ENCODE measurements at regions not wholly inside any gene's neighbourhood (a gene's known extent, or its start where the extent isn't known, plus 50 kb on each side); places are given as distances from the start of the nearest gene placed in this dataset.
"Not testable (repeated sequence)": the region's sequence is repeated elsewhere in the genome, so short reads cannot be mapped to it uniquely, and the experiment has no call there.

DNA sequence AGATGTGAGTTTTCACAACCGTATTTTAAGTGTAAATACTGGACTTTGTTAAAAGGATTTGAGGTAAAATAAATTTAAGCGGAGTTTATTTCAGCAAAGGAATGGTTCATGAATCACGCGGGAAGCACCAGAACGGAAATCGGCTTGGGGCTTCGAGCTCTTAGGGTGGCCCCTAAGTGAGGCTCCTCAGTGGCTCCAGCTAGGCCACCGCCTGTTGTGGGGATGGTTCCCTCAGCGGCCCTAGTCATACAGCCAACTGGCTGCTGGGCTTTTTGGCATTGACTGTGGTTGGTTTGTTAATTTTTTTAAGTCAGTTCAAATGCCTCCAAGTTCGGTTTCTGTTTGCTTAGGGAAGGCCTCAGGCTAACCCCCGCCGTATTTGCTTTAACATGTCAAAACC is 198.0 kb downstream of the LMLN start:
- not testable (repeated sequence) for TF ChIP-seq EZH2 (IDR thresholded peaks at IDR 0.05; ENCODE audit: borderline replicate concordance, insufficient read depth, low read length, poor library complexity, severe bottlenecking); POLR2AphosphoS5 (IDR thresholded peaks at IDR 0.05)
- TF ChIP-seq, protein P1, sequence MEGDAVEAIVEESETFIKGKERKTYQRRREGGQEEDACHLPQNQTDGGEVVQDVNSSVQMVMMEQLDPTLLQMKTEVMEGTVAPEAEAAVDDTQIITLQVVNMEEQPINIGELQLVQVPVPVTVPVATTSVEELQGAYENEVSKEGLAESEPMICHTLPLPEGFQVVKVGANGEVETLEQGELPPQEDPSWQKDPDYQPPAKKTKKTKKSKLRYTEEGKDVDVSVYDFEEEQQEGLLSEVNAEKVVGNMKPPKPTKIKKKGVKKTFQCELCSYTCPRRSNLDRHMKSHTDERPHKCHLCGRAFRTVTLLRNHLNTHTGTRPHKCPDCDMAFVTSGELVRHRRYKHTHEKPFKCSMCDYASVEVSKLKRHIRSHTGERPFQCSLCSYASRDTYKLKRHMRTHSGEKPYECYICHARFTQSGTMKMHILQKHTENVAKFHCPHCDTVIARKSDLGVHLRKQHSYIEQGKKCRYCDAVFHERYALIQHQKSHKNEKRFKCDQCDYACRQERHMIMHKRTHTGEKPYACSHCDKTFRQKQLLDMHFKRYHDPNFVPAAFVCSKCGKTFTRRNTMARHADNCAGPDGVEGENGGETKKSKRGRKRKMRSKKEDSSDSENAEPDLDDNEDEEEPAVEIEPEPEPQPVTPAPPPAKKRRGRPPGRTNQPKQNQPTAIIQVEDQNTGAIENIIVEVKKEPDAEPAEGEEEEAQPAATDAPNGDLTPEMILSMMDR (IDR thresholded peaks at IDR 0.05; ENCODE audit: poor library complexity, severe bottlenecking), result not testable (repeated sequence)

Measured in neural cell (in vitro differentiated cells).